ENCODE measurements at regions not wholly inside any gene's neighbourhood (a gene's known extent, or its start where the extent isn't known, plus 50 kb on each side); places are given as distances from the start of the nearest gene placed in this dataset.

- no peak for DNase-seq
Observed at GRCh38 chr22:34847072-34847471, 218.9 kb upstream of the ISX start.

DNA sequence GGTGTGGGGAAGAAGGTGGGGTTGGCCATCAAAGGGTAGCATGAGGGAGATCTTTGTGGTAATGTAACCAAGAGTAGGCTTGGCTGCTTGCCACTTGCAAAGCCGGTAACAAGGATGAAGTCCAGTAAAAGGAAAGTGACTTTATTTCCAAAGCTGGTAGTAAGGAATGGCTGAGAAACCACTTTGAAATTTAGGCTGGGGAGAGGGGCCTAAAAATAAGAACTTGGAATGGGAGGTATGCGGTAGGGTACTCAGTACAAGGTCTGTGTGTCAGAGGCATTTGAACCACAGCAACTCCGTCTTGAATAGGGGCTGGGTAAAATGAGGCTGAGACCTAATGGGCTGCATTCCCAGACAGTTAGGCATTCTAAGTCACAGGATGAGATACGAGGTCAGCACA is 216.0 kb upstream of the ISX start:
- DNase-seq: no peak

DNA sequence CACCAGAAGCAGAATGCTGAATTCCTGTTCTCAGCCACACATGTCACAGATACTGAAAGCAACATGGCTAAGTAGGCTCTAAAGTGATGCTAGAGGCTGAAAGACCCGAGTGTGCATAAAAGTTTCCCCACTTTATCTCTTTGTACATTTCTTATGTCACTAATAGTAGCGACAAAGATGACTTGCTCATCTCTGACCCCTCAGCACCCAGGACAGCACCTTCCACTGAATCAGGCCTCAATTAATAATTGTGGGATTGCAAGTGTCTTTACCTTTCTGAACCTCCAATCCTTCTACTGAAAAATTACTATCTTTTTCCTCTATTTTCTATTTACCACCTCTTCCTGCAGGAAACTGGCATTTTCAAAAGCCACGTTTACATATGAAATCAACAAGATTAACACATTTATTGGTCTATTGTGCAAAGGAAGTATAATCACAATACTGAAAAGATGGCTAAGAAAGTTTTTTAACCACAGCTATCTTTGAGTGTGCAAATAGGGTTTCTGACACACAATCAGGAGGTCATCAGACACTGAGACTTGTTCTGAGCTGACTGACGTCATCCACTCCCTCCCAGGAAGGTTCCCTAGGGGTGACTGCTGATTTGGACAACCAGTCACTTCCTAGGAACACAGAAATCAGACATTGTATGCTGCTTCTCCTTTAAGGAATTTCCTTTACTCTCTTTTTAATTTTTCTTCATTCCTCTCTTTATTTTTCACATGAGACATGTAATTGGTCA is 213.9 kb upstream of the ISX start:
- no peak for DNase-seq

- DNase-seq: no peak
Observed at GRCh38 chr22:34855471-34855870, 210.5 kb upstream of the ISX start.

DNA sequence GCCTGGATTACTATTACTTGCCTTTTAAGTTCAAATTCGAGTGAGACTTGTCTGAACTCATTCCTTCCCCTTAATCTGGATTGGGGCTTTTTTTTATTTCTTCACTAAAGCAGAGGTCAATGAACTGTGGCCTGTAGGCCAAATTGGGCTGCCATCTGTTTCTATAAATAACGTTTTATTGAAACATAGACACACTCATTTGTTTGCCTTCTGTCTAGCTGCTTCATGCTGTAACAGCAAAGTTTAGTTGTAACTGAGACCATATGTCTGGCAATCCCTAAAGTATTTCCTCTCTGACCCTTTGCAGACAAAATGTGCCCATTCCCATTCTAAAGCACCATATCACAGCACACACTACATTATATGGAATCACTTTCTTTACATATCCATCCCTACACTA is 207.9 kb upstream of the ISX start:
- DNase-seq: no peak

GRCh38 chr22:34861787-34862186 is 204.2 kb upstream of the ISX start:
- DNase-seq: no peak

- DNase-seq: no peak
Observed at GRCh38 chr22:34866081-34866480, 199.9 kb upstream of the ISX start.

DNA sequence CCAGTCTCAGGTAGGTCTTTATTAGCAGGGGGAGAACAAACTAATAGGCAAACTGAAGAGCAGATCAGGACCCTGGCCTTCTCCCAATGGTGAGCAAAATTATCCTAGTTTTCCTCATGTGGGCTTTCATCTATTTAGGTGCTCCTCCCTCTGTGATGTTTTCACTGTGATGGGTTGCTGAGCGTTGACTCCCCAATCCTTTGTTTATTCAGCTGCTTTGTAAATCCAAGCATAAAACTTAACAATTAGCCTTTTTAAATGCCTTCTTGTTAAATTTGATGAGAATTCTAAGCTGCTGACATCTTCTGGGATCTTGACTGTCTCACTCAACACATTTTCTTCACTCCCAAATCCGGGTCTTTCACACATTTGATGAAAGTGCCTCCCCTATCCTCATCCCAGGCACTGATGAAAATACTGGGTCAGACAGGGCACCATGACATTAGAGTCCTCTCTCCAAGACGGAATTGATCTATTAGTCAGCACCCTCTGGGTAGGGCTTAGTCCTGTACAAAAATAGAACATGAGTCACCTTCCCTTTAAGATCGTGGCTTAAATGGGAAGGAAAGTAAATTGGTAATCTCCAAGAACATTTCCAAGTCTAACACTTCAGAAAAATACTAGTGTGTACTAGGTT is 199.3 kb upstream of the ISX start:
- no peak for DNase-seq

DNA sequence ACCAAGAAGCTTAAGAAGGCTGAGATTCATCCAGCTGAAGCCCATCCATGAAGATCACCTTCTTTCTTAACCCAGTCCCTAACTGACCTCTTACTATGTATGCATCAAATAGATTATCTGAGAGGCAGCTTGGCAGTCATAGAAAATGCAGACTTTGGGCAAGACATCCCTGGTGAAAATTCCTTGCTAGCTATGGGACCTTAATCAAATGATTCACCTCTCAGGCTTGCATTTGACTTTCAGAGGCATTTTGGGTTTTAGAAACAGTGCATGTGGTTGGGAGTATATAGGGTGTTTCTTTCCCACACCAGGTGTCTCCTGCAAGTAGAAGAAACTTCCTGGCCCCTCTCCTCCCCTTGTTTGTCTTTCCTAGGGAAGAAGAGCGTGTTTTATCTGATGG is 188.5 kb upstream of the ISX start:
- DNase-seq: no peak

DNA sequence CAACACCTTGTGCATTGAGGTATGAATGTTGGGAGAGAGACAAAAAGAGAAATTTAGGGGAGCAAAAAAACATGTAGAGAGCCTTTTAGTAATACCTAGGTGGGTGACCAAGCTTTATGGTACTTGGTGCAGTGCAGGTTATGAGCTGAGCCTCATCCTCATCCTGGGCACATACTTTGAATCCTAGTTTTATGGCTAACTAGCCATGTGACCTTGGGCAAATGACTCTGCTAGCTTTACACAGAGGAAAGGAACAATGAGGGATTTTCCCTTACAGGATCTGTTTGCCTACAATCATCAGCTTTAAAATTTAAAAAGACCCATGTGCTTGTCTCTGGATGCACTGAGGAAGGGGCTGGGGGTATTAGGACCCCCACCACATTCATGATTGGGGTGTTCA is 187.8 kb upstream of the ISX start:
- DNase-seq: no peak

GRCh38 chr22:34879001-34879400 is 187.0 kb upstream of the ISX start:
- DNase-seq: no peak

- DNase-seq: no peak
Observed at GRCh38 chr22:34880662-34881061, 185.3 kb upstream of the ISX start.

- DNase-seq: no peak
Observed at GRCh38 chr22:34881453-34881852, 184.5 kb upstream of the ISX start.

DNA sequence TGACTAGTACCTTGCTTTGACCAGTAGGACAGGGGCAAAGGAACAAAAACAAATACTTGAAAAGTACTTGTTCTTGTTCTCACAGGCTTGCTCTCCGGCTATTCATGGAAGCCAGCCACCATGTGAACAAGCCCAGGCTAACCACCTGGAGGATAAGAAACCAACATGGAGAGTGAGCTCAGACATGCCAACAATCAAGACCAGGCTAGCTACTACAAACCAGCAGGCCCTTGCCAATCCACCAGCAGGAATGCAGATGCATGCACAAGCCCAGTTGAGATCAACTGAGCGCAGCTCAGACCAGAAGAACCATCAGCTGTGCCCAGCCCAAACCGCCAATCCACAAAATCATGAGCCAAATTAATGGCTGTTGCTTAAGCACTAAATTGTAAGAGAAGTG is 180.1 kb upstream of the ISX start:
- no peak for DNase-seq

GRCh38 chr22:34886391-34886790 is 179.6 kb upstream of the ISX start:
- no peak for DNase-seq

DNA sequence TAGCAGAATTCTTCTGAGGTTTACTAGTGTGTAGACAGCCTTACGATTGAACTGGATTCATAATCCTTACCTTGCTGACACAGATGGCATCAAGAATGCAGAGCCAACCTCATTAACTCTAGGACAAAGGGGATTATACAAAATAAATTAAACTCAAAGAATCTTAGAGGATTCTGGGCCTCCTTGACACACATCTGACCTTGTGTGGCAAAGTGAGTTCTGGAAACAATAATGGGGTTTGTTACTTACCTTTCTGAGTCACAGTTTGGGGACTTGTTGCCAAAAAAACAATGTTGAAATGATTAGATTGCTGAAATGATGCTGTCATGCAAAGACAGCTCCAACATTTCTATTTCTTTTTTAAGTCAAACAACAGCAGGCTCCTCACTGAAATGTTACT is 179.1 kb upstream of the ISX start:
- no peak for DNase-seq

GRCh38 chr22:34897126-34897525 is 168.8 kb upstream of the ISX start:
- DNase-seq: no peak

DNA sequence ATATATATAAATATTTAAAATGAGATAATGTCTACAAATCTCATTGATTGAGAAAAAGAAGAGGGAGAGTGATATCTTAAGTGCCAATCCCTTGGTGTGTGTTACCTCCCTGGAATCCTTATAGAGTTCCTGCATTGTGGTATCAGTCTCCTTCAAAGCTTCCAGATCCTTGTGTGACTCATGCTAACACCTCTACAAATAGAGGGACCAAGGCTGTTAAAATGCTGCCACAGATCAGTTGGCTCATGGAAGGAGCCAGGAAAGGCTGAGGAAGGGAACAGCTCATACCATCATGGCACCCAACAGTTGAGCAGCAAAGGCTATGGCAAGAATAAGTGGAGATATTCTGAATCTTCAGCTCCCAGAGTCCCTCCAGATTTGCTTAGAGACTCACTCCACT is 163.6 kb upstream of the ISX start:
- DNase-seq: no peak

DNA sequence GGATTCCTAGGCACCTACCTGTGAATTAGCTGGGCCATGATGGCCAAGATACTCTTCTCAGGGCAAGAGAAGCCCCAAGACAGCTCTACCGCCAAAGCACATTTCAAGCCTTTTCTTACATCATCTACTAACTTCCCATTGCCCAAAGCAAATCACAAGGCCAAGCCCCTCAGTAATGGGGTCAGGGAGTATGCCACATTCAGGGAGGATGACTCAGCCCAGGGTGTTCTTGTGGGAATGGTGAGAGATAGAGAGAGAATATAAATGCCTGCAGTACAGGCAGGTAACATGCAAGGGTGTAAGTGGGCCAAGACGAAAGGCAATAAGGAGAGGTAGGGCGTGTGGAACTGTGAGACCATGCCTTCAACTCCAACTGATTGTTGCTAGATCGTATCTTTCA is 162.5 kb upstream of the ISX start:
- no peak for DNase-seq

DNA sequence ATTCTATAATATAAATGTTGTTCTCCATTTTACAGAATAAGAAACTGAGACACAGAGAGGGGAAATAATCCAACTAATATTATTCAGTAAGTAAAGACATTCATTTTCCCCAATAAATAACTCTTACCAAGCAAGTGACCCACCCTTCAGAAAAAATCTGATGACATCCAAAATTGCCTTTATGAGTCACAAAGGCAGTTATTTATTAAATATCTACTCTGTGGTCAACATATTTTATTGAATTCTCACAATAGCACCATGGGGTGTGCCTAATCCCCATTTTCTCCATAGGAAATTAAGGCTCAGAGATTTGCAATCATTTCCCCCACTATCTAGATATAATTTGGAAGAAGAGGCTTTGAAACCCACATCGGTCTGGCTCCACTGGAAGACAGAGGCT is 161.5 kb upstream of the ISX start:
- no peak for DNase-seq

GRCh38 chr22:34913826-34914225 is 152.1 kb upstream of the ISX start:
- DNase-seq: no peak

DNA sequence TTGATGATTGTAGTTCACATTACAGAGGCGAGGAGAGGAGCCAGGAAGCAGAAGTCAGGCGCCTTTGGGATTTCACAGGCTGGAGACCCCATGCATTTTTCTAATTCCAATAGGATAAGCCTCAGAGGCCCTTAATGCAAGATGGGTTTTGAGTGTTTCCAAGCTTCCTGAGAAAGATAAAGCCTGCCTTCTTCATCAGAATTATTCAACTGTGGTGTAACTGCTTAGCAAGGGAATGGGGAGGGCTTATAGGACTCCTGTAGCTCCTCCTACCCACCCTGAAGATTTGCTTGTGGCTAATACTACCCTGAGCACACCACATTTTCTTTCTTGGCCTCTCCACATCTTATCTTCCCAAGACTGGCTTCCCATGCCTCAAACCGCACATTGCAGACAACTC is 151.1 kb upstream of the ISX start:
- no peak for DNase-seq

DNA sequence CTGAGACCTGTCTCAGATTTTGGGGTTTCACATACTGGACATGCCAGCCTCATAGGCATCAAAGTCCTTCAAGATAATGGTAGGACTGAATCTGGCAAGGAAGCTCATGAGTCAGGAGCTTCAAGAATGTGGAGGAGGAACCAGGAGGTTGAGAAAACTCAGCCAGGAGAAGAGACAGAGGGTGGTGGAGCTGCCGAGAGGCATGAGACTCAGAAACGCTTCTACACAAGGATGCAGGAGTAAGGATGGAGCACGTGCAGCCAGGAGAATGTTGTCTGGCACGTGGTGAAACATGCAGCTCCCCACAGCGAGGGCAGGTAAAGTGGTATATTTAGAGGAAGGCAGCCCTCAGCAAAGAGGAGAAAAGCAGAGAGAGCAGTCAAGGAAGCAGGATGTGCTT is 148.7 kb upstream of the ISX start:
- no peak for DNase-seq

GRCh38 chr22:34931026-34931425 is 134.9 kb upstream of the ISX start:
- DNase-seq: no peak

GRCh38 chr22:34934261-34934660 is 131.7 kb upstream of the ISX start:
- DNase-seq: no peak

All from RPMI8226 (cell line).